Activated T-helper 1 cell treated with anti-CD3 and anti-CD28 coated beads, Interleukin-12 subunit alpha, Interleukin-12 subunit beta, Interleukin-2, Interleukin-4 antibody, amounts not matched to agents 30 ng/mL and 10 ng/mL and 1 ng/mL, durations not matched to agents 14 hours and 24 hours and 36 hours (primary cell): ENCODE measurements at regions not wholly inside any gene's neighbourhood (a gene's known extent, or its start where the extent isn't known, plus 50 kb on each side); places are given as distances from the start of the nearest gene placed in this dataset.

Source experiments
- DNase-seq: peaks from one replicate; pipeline ENCODE4 v3.0.0; 2021; ENCODE audit warnings: low spot score
- H3K27ac Mint-ChIP-seq: one replicate; pipeline ENCODE4 v1.8.0; 2021; ENCODE audit warnings: mild to moderate bottlenecking, mixed read lengths
- H3K27me3 Mint-ChIP-seq: one replicate; pipeline ENCODE4 v1.8.0; 2022; ENCODE audit warnings: mild to moderate bottlenecking, moderate library complexity, mixed read lengths; ENCODE audit not compliant: insufficient read depth
- H3K36me3 Mint-ChIP-seq: one replicate; pipeline ENCODE4 v1.8.0; 2021; ENCODE audit warnings: low read depth, mixed read lengths
- H3K4me1 Mint-ChIP-seq: one replicate; pipeline ENCODE4 v1.8.0; 2021; ENCODE audit warnings: low read depth, mixed read lengths
- H3K4me3 Mint-ChIP-seq: one replicate; pipeline ENCODE4 v1.8.0; 2021; ENCODE audit warnings: mild to moderate bottlenecking, moderate library complexity, mixed read lengths
- H3K9me3 Mint-ChIP-seq: one replicate; pipeline ENCODE4 v1.8.0; 2021; ENCODE audit warnings: mixed read lengths
- intact Hi-C: fragments of 100-400 bp; cut with micrococcal nuclease; formaldehyde crosslinking; loops from one replicate; pipeline ENCODE4 v1.15.1; 2024

DNA sequence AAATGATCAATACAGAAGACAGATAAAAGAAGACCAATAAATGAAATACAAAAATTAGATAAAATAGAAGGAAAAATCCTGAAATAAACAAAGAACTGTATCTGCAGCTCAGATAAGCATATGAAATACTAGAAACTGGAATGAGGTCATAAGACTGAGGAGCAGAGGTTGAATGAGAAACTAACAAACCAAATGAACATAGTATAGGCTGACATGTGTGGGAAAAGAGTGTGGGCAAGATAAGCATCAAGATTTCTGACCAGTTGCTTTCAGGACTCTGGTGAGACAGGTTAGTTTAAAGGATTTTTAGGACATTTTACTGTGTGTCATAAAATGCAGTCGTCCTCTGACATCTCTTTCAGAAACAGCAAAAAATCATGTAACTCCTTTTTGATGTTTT lies 2073.2 kb upstream of the TENM3 start:
- no peaks in the 10 kb centered on the region for H3K4me1 Mint-ChIP-seq
- no peaks in the 10 kb centered on the region for H3K9me3 Mint-ChIP-seq
- intact Hi-C loops, result no loop called here
- no peaks in the 10 kb centered on the region for H3K27me3 Mint-ChIP-seq
- DNase-seq, result no peak
- H3K4me3 Mint-ChIP-seq, result no peak overlapping the region
- H3K36me3 Mint-ChIP-seq, result no peaks in the 10 kb centered on the region
- no peak overlapping the region for H3K27ac Mint-ChIP-seq

DNA sequence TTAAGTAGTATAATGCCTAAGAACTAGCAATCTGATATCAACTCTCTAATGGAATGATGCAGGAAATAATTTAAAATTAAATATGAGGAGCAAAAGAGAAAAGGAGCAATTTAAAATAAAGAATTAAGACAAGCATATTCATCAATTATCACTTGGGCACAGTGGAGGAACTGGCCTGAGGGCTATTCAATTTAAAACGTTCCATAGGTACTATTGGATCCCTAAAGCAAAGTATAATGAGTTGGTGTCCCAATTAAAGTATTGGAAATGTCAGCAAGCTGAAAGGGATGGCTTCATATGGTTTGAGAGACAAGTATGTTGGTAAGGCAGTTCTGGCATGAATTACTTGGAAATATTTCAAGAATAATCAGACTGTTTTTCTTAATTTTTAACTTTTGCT lies 2064.1 kb upstream of the TENM3 start:
- no peaks in the 10 kb centered on the region for H3K9me3 Mint-ChIP-seq
- intact Hi-C loops, result no loop called here
- DNase-seq, result no peak
- no peak overlapping the region for H3K27ac Mint-ChIP-seq
- no peaks in the 10 kb centered on the region for H3K36me3 Mint-ChIP-seq
- H3K27me3 Mint-ChIP-seq, result no peaks in the 10 kb centered on the region
- H3K4me1 Mint-ChIP-seq, result no peaks in the 10 kb centered on the region
- H3K4me3 Mint-ChIP-seq, result no peak overlapping the region

DNA sequence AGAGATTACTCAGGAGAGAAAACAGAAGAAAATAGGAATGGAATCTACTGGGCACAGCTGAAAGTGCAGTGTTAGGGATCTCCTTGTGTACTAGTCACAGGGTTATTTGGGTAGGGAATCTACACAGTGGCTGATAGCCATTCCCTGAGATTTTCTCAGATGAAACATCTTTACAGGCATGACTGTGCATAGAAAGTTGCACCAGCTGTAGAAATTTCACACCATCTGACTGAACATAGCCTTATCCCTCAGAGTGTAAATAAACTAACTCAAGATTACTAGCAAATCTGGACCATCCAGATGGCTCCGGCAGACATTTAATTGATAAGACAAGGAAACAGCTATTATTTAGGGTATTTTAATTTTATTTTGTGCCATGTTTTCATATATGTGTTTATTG lies 2053.5 kb upstream of the TENM3 start:
- Mint-ChIP-seq H3K27me3 (no peaks in the 10 kb centered on the region), H3K36me3 (no peaks in the 10 kb centered on the region), H3K4me1 (no peaks in the 10 kb centered on the region), H3K9me3 (no peaks in the 10 kb centered on the region), H3K4me3 (no peak overlapping the region), H3K27ac (no peak overlapping the region)
- intact Hi-C loops, result no loop called here
- no peak for DNase-seq

DNA sequence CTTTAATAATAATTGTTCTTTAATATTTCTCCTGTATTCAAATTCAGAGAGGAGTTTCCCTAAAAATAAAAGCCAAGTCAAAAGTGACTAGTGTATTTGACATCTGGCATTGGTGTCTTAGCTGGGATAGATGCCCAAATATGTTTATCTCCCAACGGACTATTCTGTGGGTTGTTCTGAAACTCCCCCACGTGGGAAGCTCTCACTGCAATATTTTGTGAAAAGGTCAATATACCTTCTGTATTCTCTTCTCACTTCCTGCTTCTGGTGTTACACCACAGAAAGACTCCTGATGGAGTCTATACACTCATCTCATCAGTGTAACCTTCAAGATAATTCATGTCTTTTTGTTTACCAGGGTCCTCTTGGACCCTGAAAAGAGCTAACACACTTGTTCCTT lies 2052.8 kb upstream of the TENM3 start:
- Mint-ChIP-seq H3K27ac (no peak overlapping the region), H3K4me3 (no peak overlapping the region), H3K9me3 (no peaks in the 10 kb centered on the region), H3K4me1 (no peaks in the 10 kb centered on the region), H3K27me3 (no peaks in the 10 kb centered on the region), H3K36me3 (no peaks in the 10 kb centered on the region)
- intact Hi-C loops, result no loop called here
- no peak for DNase-seq

DNA sequence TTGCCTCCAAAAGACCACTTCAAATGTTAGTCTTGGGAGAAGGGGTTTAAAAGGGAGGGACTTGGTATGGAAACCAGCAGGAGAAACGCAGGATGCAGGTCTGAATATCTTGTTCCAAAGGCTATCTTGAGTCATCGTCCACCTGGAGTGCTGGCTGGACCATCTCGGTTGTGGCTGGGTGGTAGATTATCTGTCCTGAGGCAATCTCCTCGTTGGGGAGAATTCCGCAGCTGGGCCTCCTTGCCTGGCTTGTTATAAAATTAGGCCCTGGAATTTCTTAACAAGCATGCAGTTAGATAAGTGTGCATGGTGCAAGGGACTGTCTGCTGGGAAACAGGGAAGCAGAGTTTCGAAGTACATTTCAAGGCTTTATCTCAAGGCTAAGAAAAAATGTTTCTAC lies 2045.7 kb upstream of the TENM3 start:
- intact Hi-C loops, result no loop called here
- no peak overlapping the region for H3K4me3 Mint-ChIP-seq
- DNase-seq, result no peak
- no peaks in the 10 kb centered on the region for H3K9me3 Mint-ChIP-seq
- H3K27ac Mint-ChIP-seq, result no peak overlapping the region
- H3K4me1 Mint-ChIP-seq, result no peaks in the 10 kb centered on the region
- no peaks in the 10 kb centered on the region for H3K36me3 Mint-ChIP-seq
- no peaks in the 10 kb centered on the region for H3K27me3 Mint-ChIP-seq

DNA sequence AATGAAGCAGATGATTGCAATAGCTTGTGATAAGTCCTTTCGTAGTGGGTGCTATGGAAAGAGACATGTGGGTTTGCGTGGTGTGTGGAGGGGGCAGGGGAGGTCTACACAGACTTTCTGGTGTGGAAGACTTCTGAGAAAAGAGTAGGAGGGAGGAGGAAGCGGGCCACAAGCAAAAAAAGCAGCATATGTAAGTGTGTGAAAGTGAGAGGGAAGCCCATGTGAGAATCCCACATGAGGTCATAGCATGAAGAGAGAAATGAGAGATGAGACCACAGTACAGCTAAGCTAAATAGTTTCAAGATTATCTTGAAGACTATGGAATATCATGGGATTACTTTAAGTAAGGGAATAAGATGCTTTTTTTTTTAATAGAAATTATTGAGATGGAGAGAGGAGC lies 2039.9 kb upstream of the TENM3 start:
- Mint-ChIP-seq H3K36me3 (no peaks in the 10 kb centered on the region), H3K27me3 (no peaks in the 10 kb centered on the region), H3K9me3 (no peaks in the 10 kb centered on the region), H3K27ac (no peak overlapping the region), H3K4me3 (no peak overlapping the region), H3K4me1 (no peaks in the 10 kb centered on the region)
- no peak for DNase-seq
- intact Hi-C loops, result no loop called here

DNA sequence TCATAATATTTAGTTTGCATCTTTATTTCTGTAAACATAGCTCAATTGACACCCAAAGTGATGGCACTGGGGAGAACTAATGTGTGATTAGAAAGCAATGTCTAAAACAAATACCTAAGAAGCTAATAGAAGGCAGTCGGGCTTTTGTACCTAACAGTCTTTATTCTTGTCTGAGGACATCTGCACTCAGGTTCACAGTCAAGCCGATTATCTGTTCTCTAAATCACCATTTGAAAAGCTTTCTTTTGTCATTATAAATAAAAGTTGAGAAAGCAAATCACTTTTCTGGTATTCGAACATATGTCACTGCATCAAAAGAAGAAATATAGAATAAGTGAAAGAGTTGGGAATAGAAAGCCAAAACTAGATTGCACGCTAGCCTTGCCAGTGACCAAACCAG lies 2037.9 kb upstream of the TENM3 start:
- Mint-ChIP-seq H3K4me1 (no peaks in the 10 kb centered on the region), H3K4me3 (no peak overlapping the region), H3K27me3 (no peaks in the 10 kb centered on the region), H3K27ac (no peak overlapping the region), H3K9me3 (no peaks in the 10 kb centered on the region), H3K36me3 (no peaks in the 10 kb centered on the region)
- intact Hi-C loops, result no loop called here
- DNase-seq, result no peak

DNA sequence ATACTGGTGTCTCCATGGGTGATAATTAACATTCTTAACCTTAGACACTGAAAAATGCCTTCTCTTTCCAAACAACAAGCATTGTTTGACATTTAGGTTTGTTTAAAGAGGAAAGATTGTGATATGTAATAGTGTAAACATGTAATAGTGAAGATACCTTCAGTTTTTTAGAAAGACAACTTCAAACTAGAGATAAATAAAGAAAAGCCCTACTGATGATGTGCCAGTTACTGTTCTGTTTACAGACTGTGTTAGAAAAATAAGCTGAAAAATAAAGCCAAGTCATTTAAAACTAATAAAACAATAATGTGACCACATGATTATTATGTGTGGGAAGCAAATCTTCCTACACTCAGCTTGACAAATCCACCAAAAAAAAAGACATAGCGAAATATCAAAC lies 2035.3 kb upstream of the TENM3 start:
- no peaks in the 10 kb centered on the region for H3K4me1 Mint-ChIP-seq
- no peak overlapping the region for H3K27ac Mint-ChIP-seq

DNA sequence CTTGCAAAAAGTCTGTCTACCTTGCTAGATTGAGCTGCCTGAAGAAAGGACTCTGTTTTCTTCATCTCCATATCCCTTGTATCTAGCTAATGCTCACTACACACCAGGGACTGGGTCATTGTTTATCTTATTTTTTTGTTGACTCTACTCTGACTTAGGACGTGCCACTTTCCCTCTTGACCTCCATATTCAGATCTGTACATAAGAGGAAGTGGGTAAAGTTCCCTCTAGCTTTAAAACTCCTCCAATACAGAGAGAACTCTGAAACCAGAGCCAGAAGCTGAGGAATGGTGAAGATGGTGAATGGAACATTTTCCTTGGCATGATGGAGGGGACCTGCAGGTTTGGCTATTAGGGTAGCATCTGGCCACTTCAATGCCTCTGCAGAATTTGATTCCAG lies 2026.1 kb upstream of the TENM3 start:
- Mint-ChIP-seq H3K9me3 (peaks cover 10% of the 10 kb centered on the region), H3K27me3 (no peaks in the 10 kb centered on the region), H3K4me1 (no peaks in the 10 kb centered on the region), H3K4me3 (no peak overlapping the region), H3K27ac (no peak overlapping the region), H3K36me3 (no peaks in the 10 kb centered on the region)
- DNase-seq, result no peak
- intact Hi-C loops, result no loop called here

More for the DNA sequence above, 2035.3 kb upstream of the TENM3 start:
- intact Hi-C loops, result no loop called here
- Mint-ChIP-seq H3K9me3 (no peaks in the 10 kb centered on the region), H3K27me3 (no peaks in the 10 kb centered on the region), H3K4me3 (no peak overlapping the region), H3K36me3 (no peaks in the 10 kb centered on the region)
- DNase-seq, result no peak

DNA sequence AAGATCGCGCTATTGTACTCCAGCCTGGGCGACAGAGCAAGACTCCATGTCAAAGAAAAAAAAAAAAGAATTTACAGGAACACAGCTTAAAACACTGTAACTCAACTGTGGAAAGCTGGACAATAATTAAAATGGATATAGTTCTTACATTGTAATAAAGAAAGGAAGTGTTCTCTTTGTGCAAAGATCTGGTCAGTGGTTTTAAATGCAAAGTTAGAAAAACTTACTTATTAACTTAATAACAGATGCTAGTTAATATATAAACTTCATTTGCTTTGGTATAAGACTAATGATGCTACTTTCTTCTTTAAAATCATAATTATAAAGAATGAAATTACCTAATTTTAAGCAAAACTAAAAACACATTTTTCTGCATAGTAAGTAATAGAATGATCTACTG lies 2024.1 kb upstream of the TENM3 start:
- Mint-ChIP-seq H3K36me3 (no peaks in the 10 kb centered on the region), H3K4me3 (no peak overlapping the region), H3K4me1 (no peaks in the 10 kb centered on the region), H3K9me3 (peaks cover 10% of the 10 kb centered on the region), H3K27me3 (no peaks in the 10 kb centered on the region), H3K27ac (no peak overlapping the region)
- intact Hi-C loops, result no loop called here
- DNase-seq, result no peak

DNA sequence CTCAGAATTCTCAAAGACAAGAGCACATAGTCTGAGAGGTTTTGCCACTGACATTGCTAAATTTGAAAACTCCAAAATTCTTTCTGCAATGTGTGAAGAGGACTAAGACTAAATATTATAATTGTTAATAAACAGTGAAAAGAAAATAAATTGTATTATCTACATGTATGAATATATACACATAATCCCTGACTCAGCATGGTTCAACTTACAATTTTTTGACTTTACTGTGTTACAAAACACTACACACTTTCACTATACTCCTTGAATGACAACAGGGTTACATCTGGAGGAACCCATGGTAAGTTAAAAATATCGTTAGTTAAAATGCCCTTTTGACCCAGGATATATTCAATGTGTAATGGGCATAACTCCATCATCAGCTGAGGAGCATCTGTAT lies 2017.2 kb upstream of the TENM3 start:
- Mint-ChIP-seq H3K27ac (no peak overlapping the region), H3K36me3 (no peaks in the 10 kb centered on the region), H3K4me1 (no peaks in the 10 kb centered on the region), H3K4me3 (no peak overlapping the region), H3K27me3 (no peaks in the 10 kb centered on the region), H3K9me3 (peaks cover 1% of the 10 kb centered on the region)
- no peak for DNase-seq
- intact Hi-C loops, result no loop called here

DNA sequence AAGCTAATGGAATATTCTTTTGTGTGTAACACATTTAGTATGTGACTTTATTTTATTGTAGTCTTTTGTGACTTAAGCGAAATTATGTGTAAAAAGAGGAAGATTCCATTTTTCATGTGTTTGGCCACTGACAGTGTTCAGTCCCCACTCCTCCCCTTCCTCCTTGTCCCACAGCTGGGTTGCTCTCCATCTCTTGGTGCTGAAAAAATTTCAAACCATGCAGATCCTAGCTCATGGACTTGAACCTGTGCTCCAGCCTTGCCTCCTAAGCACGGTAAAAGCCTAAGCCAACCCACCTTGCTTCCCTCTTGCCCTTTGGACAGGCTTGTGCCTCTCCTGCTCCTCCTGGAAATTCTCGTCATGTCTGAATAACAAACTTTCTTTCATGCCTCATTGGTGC lies 2008.5 kb upstream of the TENM3 start:
- intact Hi-C loops, result no loop called here
- no peaks in the 10 kb centered on the region for H3K9me3 Mint-ChIP-seq
- no peak overlapping the region for H3K27ac Mint-ChIP-seq
- no peaks in the 10 kb centered on the region for H3K27me3 Mint-ChIP-seq
- no peaks in the 10 kb centered on the region for H3K36me3 Mint-ChIP-seq
- DNase-seq, result no peak
- no peaks in the 10 kb centered on the region for H3K4me1 Mint-ChIP-seq
- H3K4me3 Mint-ChIP-seq, result no peak overlapping the region

DNA sequence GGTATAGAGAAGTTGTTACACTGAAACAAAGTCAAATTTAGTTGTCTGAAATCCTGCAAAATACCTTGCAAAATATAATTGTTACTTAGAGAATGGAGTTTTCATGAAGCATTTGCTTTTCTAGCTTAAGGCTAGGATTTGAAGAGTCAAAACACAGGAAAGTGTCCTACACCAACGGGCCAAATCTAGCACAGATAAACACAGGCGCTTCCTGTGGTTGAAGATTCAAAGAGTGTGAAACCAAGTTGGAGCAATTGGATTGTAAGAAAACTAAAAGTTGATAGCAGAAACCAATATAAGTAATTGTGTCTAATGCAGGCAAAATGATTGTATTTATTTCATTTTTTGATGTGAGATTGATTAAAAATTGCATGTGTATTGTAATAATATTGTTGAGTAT lies 2002.5 kb upstream of the TENM3 start:
- Mint-ChIP-seq H3K36me3 (no peaks in the 10 kb centered on the region), H3K4me1 (no peaks in the 10 kb centered on the region), H3K27me3 (peaks cover 1% of the 10 kb centered on the region), H3K27ac (no peak overlapping the region), H3K4me3 (no peak overlapping the region), H3K9me3 (peaks cover 3% of the 10 kb centered on the region)
- intact Hi-C loops, result no loop called here
- no peak for DNase-seq

DNA sequence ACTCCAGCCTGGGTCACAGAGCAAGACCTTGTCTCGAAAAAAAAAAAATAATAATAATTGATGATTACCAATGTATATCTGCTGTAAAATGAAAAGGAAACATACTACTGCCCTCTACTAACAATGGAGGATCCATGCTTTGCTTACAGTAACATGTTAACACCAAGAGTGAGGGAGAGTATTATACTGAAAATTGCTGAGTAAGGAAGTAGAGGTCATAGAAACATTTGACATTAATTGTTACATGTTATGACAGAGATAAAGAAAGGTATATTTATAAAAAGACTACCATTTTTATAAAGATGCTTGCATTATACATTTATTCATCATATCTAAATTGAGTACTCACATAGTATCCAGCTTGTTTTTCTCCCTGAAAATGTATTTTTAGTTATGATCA lies 1989.8 kb upstream of the TENM3 start:
- intact Hi-C loops, result no loop called here
- H3K27ac Mint-ChIP-seq, result no peak overlapping the region
- H3K36me3 Mint-ChIP-seq, result no peaks in the 10 kb centered on the region
- H3K4me1 Mint-ChIP-seq, result no peaks in the 10 kb centered on the region
- DNase-seq, result no peak
- no peaks in the 10 kb centered on the region for H3K27me3 Mint-ChIP-seq
- H3K4me3 Mint-ChIP-seq, result no peak overlapping the region
- H3K9me3 Mint-ChIP-seq, result no peaks in the 10 kb centered on the region
